Muscle of arm (tissue), 1 donor: ENCODE measurements at regions not wholly inside any gene's neighbourhood (a gene's known extent, or its start where the extent isn't known, plus 50 kb on each side); places are given as distances from the start of the nearest gene placed in this dataset.
"Not testable (repeated sequence)": the region's sequence is repeated elsewhere in the genome, so short reads cannot be mapped to it uniquely, and the experiment has no call there.

ENCODE experiments used
- DNase-seq: peaks from one replicate; pipeline ENCODE4 v3.0.0-alpha.2; 2013

GRCh38 chr20:16801919-16802651 is 53.9 kb downstream of the OTOR start:
- peak; percentile 38 for DNase-seq

DNA sequence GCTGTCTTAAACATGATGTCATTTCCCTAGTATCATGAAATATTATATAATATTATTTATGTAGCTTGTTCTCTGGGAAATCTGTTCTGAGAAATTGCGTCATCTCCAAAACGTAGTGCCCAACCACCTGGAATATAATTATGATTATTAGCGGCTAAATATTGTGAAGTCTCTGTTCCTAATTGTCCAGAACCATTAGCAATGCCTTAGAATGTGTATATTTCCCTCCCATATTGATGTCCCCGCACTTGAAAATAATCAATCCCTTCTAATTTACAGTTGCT is 54.4 kb downstream of the OTOR start:
- DNase-seq, result no peak

- DNase-seq, result peak; percentile 48
These were observed 56.0 kb downstream of the OTOR start for GRCh38 chr20:16803965-16804792.

DNA sequence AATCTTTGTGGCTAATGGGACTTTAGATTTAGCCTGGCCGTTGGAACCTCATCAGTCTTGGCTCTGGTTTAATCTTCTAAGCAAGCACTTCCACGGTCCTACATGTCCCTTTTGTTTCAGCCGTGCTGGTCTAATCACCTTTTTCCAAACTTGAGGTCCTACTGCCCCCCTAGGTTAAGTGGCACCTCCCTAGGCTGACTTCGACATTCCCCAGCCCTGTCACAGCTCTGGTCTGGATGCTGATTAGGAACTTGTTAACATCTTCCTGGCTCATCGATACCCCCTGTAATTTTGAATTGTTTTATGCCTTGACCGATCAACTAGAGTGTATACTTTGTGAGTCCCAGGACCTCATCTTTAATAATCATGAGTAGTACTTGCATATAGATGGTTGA is 56.6 kb downstream of the OTOR start:
- no peak for DNase-seq

- no peak for DNase-seq
These were observed 57.9 kb downstream of the OTOR start for GRCh38 chr20:16806061-16806460.

DNA sequence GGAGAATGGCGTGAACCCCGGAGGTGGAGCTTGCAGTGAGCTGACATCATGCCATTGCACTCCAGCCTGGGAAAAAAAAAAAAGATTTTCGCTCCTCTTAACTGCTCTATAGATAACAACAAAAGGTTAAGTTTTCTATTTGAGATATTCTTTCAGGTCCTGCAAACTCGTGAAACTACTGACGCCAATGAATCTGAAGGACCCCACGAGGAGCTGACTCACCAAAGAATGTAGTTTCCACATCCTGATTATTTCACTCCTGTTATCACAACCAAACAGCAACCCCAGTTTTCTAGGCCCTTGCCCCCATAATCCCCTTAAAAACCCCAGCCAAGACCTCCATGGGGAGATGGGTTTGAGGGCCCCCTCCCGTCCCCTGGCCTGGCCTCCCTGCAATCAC is 58.7 kb downstream of the OTOR start:
- DNase-seq, result no peak

- DNase-seq, result no peak
These were observed 60.6 kb downstream of the OTOR start for GRCh38 chr20:16808796-16809195.

DNA sequence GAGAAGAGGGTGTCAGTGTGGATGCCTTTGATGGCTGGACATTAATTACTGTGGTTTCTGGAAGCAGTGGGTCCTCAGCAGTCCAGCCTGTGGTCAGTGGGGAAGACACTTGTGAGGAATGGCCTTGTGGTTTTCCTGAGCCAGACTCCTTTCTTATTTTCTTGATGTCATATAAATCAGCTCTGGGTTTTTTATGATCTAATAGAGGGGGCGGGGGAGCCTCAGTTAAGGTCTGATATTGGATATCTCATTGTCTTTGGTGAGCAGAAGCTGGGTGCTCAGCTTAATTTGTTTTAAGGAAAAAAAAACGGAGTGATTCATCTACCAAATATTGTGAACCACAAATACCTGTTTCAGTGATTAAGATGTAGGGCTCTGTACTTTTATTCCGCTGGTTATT is 62.1 kb downstream of the OTOR start:
- no peak for DNase-seq

- no peak for DNase-seq
These were observed 68.0 kb downstream of the OTOR start for GRCh38 chr20:16816192-16816591.

DNA sequence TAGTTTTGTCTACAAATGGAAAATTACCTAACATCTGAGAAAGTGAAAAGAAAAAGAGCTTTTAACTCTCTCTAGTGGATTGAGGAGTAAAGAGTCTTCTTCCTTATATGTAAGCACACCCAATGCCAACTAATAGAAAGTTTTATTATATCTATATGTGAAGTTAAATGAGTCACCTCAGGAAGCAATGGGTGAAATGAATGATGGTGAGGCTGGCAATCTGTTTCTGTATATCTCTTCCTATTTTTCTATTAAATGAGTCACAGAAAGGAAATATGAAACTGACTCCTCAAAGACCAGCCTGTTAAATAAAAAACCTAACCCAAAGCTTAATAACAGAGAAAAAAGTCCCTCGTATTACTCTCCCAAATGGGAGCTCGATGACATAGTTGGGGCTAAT is 71.3 kb downstream of the OTOR start:
- DNase-seq, result no peak

DNA sequence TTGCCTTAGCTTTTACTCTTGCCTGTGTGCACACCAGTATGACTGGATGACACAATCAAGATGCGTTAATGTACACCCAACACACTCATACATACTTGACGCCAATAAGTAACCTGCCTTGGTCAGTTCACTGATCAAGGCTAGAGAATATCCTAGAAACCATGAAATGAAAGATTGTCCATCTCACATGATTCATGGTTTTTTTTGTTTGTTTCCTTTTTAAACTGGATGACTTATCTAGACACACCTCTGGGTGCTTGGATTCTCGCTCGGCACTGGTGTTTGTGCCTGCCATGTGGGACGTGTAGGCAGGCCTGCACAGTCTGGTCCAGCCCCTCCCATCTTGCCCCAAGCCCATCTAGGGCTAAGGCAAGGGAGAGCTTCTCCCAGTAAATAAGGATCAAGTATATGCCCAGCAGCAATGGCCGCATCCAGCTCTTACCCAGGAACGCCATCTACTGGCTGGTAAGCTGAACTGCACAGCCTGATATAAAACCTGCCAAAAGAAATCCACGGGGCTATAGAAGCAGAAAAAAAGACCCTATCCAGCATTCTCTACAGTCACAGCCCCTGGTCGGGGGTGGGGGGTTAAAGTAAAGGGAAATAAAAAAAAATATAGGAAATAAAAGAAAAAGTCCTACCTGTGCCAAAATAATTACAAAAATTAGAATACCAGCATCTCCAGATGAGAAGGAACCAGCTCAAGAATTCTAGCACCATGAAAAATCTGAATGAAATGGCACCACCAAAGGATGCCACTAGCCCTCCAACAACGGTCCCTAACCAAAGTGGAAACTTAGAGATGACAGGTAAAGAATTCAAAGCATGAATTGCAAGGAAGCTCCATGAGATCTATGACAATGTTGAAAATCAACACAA is 73.3 kb downstream of the OTOR start:
- DNase-seq, result no peak

DNA sequence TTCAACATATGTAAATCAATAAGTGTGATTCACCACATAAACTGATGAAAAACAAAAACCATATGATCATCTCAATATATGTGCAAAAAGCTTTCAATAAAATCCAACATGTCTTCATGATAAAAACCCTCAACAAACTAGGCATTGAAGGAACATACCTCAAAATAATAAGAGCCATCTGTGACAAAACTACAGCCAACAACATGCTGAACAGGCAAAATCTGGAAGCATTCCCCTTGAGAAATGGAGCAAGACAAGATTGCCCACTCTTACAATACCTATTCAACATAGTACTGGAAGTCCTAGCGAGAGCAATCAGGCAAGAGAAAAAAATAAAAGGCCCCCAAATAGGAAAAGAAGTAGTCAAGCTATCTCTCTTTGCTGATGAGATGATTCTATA is 76.5 kb downstream of the OTOR start:
- DNase-seq, result no peak

GRCh38 chr20:16828666-16829305 is 80.6 kb downstream of the OTOR start:
- DNase-seq, result no peak

DNA sequence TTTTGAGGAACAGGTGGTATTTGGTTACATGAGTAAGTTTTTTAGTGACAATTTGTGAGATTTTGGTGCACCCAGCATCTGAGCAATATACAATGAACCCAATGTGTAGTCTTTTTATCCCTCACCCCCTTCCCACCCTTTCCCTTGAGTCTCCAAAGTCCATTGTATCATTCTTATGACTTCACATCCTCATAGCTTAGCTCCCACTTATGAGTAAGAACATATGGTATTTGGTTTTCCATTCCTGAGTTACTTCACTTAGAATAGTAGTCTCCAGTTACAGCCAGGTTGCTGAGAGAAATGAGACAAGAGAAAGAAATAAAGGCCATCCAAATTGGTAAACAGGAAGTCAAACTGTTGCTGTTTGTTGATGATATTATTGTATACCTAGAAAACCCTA is 87.5 kb downstream of the OTOR start:
- DNase-seq, result not testable (repeated sequence)

DNA sequence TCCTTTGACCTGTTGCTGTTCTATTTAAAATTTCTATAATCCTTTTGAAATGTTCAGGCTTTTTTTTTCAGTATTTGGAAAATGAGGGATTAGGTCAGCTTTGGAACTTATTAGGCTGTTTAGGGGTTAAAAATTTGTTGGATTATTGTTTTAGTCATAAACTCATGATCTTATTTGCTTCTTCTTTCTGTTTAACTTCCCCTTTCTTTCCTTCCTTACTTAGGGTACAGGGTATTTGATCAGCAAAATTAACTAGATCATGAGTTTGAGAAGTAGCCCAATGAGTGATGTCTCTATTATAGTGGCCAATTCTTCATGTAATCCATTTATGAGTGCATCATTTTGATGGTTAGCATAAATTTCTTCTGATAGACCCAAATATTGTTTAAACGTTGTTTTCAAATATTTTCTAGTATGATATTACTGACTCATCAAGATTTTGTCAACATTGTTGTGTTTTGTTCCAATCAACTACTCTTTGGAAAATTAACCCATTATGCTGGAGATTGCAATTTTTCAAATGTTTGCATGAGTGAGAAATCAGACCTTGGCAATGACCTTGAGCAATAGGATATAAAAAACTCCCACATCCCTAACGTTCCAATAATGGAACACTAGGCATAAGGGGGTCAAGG is 94.4 kb downstream of the OTOR start:
- DNase-seq, result no peak

DNA sequence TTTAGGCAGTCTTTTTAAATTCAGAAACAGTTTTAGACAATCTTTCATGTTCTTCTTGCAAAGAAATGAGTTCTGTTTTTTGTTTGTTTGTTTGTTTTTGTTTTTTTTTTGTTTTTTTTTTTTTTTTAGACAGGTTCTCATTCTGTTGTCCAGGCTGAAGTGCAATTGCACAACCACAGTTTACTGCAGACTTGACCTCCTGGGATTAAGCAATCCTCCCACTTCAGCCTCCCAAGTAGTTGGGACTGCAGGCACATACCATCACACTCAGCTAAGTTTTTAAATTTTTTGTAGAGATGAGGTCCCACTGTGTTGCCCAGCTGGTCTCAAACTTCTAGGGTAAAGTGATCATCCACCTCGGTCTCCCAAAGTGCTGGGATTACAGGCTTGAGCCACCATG is 96.2 kb downstream of the OTOR start:
- DNase-seq, result no peak

DNA sequence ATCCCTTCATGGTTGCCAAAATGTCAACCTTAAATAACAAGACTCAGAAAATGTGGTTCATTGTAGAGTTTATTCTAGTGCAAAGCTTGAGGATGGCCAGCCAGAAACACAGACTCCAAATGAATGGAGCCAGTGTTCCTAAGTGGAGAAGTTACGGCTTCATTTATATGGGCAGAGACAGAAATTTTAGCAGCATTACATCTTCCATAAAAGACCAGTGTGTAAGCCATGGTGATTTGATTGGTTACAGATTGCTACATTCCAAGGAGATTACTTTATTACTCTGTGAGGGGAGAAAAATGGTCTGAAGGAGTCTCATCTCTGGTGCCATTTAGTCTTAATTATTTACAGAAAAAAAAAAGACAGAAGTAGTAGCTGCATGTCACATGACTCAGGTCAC is 97.8 kb downstream of the OTOR start:
- DNase-seq, result peak; percentile 2

- DNase-seq, result no peak
These were observed 99.9 kb downstream of the OTOR start for GRCh38 chr20:16848061-16848460.

DNA sequence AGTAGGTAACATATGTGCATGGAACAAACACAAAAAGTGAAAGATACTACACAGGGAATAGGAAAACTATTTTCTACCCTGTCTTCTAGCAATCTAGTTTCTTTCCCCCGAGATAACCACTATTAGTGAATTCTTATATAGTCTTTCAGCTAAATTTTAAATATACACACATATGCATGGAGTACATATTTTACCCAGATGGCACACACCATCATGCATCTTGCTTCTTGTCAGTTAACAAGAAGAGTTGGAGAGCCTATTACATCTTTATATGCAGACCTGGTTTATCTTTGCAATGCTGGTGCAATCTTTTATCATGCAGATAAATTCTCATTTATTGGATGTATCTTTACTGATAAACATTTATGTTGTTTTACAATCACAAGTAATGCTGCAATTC is 100.4 kb downstream of the OTOR start:
- DNase-seq, result no peak

- DNase-seq, result no peak
These were observed 112.8 kb downstream of the OTOR start for GRCh38 chr20:16860914-16861313.

GRCh38 chr20:16861708-16862107 is 113.5 kb downstream of the OTOR start:
- DNase-seq, result no peak

- no peak for DNase-seq
These were observed 115.1 kb downstream of the OTOR start for GRCh38 chr20:16863303-16863702.
